GM23338 (cell line): ENCODE measurements at regions not wholly inside any gene's neighbourhood (a gene's known extent, or its start where the extent isn't known, plus 50 kb on each side); places are given as distances from the start of the nearest gene placed in this dataset.

Experiments used
- ATAC-seq: fragments of 200-7000 bp; cut with Tn5 transposase; 3 replicates; pipeline ENCODE4 v1.9.1; 2020
- DNase-seq: peaks from one replicate; pipeline ENCODE4 v3.0.0-alpha.2; 2015; ENCODE audit warnings: low spot score
- H2AFZ ChIP-seq: fragments of 200-600 bp; sonication (generic); 2 replicates; pipeline ENCODE4 v1.8.0; 2016; ENCODE audit warnings: antibody characterized with exemption, mild to moderate bottlenecking, moderate library complexity
- H3F3A ChIP-seq: fragments of 200-600 bp; sonication (generic); replicated peaks from 2 replicates; pipeline ENCODE4 v1.8.0; 2017; ENCODE audit warnings: antibody characterized with exemption, mixed run types, low read depth
- H3K27ac ChIP-seq: fragments of 200-600 bp; sonication (generic); 2 replicates; pipeline ENCODE4 v1.6.1; 2016; ENCODE audit warnings: low read depth
- H3K27me3 ChIP-seq: fragments of 200-600 bp; sonication (generic); 2 replicates; pipeline ENCODE4 v1.8.0; 2016; ENCODE audit warnings: mild to moderate bottlenecking, mixed run types, moderate library complexity; ENCODE audit not compliant: insufficient read depth
- H3K36me3 ChIP-seq: fragments of 200-600 bp; sonication (generic); 2 replicates; pipeline ENCODE4 v1.8.0; 2016; ENCODE audit warnings: mild to moderate bottlenecking; ENCODE audit not compliant: insufficient read depth
- H3K4me1 ChIP-seq: fragments of 200-600 bp; sonication (generic); 2 replicates; pipeline ENCODE4 v1.8.0; 2016; ENCODE audit warnings: mild to moderate bottlenecking, moderate library complexity; ENCODE audit not compliant: insufficient read depth
- H3K4me2 ChIP-seq: fragments of 200-600 bp; sonication (generic); 2 replicates; pipeline ENCODE4 v1.7.1; 2017; ENCODE audit warnings: mixed run types
- H3K4me3 ChIP-seq: fragments of 200-600 bp; sonication (generic); 2 replicates; pipeline ENCODE4 v1.6.1; 2016; ENCODE audit warnings: mixed run types
- H3K79me2 ChIP-seq: fragments of 200-600 bp; sonication (generic); replicated peaks from 2 replicates; pipeline ENCODE4 v1.8.0; 2017; ENCODE audit warnings: mild to moderate bottlenecking; ENCODE audit not compliant: insufficient read depth
- H3K9me2 ChIP-seq: fragments of 200-600 bp; sonication (generic); 2 replicates; pipeline ENCODE4 v1.8.0; 2017; ENCODE audit not compliant: insufficient read depth
- H4K20me1 ChIP-seq: fragments of 200-600 bp; sonication (generic); replicated peaks from 2 replicates; pipeline ENCODE4 v1.8.0; 2017; ENCODE audit warnings: mild to moderate bottlenecking; ENCODE audit not compliant: insufficient read depth
- H3K27ac Mint-ChIP-seq: 2 replicates; pipeline ENCODE4 v1.8.0; 2020; ENCODE audit warnings: inconsistent platforms, mild to moderate bottlenecking, moderate library complexity, mixed read lengths
- H3K27me3 Mint-ChIP-seq: 3 replicates; pipeline ENCODE4 v1.8.0; 2022; ENCODE audit warnings: low read depth, mild to moderate bottlenecking, moderate library complexity, mixed read lengths, inconsistent platforms; ENCODE audit not compliant: insufficient read depth, poor library complexity
- H3K36me3 Mint-ChIP-seq: 3 replicates; pipeline ENCODE4 v1.8.0; 2021; ENCODE audit warnings: low read depth, mild to moderate bottlenecking, inconsistent platforms, moderate library complexity, mixed read lengths
- H3K4me1 Mint-ChIP-seq: 3 replicates; pipeline ENCODE4 v1.8.0; 2020; ENCODE audit warnings: mild to moderate bottlenecking, inconsistent platforms, mixed read lengths
- H3K4me3 Mint-ChIP-seq: 3 replicates; pipeline ENCODE4 v1.8.0; 2021; ENCODE audit warnings: moderate library complexity, mild to moderate bottlenecking, inconsistent platforms, mixed read lengths
- H3K9me3 Mint-ChIP-seq: 3 replicates; pipeline ENCODE4 v1.8.0; 2020; ENCODE audit warnings: moderate library complexity, mild to moderate bottlenecking, inconsistent platforms, mixed read lengths
- CREB1 ChIP-seq: fragments of 250-450 bp; sonication (Bioruptor Pico); IDR thresholded peaks from 2 replicates; pipeline ENCODE4 v1.5.0; 2020; ENCODE audit warnings: low read depth, mild to moderate bottlenecking, moderate library complexity
- CTCF ChIP-seq, 2 experiments: fragments of 200-600 bp in 1 of 2; sonication (generic) in 1 of 2; conservative IDR thresholded peaks; 2 replicates each; pipeline versions ENCODE4 v1.5.1 to v1.6.1; 2016 to 2017; ENCODE audit warnings: antibody characterized with exemption in 2 of 2, low read depth in 2 of 2, mild to moderate bottlenecking in 2 of 2, moderate library complexity in 1 of 2
- ETS1 ChIP-seq: IDR thresholded peaks from 2 replicates; pipeline ENCODE4 v1.6.1; 2016; ENCODE audit warnings: antibody characterized with exemption
- EZH2 ChIP-seq: fragments of 200-600 bp; sonication (generic); IDR thresholded peaks from one replicate; pipeline ENCODE4 v1.8.0; 2017; ENCODE audit warnings: antibody characterized with exemption, mild to moderate bottlenecking, low read depth; ENCODE audit not compliant: unreplicated experiment
- EZH2phosphoT487 ChIP-seq: fragments of 200-600 bp; sonication (generic); IDR thresholded peaks from one replicate; pipeline ENCODE4 v1.8.1; 2018; ENCODE audit warnings: antibody characterized with exemption; ENCODE audit not compliant: unreplicated experiment
- JUNB ChIP-seq: IDR thresholded peaks from one replicate; pipeline ENCODE4 v1.6.1; 2016; ENCODE audit warnings: antibody characterized with exemption; ENCODE audit not compliant: unreplicated experiment
- NANOG ChIP-seq: IDR thresholded peaks from 2 replicates; pipeline ENCODE4 v1.6.1; 2016; ENCODE audit warnings: antibody characterized with exemption, borderline replicate concordance
- POLR2AphosphoS5 ChIP-seq: IDR thresholded peaks from 2 replicates; pipeline ENCODE4 v1.6.1; 2016; ENCODE audit warnings: antibody characterized with exemption, low read depth
- REST ChIP-seq: IDR thresholded peaks from one replicate; pipeline ENCODE4 v1.6.1; 2018; ENCODE audit warnings: antibody characterized with exemption; ENCODE audit not compliant: unreplicated experiment
- STAT1 ChIP-seq: IDR thresholded peaks from one replicate; pipeline ENCODE4 v1.6.1; 2016; ENCODE audit warnings: antibody characterized with exemption; ENCODE audit not compliant: unreplicated experiment
- ZNF114 ChIP-seq: fragments of 250-450 bp; sonication (Bioruptor Pico); IDR thresholded peaks from 2 replicates; pipeline ENCODE4 v1.5.0; 2020; ENCODE audit warnings: mild to moderate bottlenecking, moderate library complexity
- ZNF331 ChIP-seq: fragments of 250-450 bp; sonication (Bioruptor Pico); IDR thresholded peaks from 2 replicates; pipeline ENCODE4 v1.5.0; 2020; ENCODE audit warnings: low read depth, mild to moderate bottlenecking, moderate library complexity
- ZNF462 ChIP-seq: fragments of 250-450 bp; sonication (Bioruptor Pico); IDR thresholded peaks from 2 replicates; pipeline ENCODE4 v1.5.0; 2020; ENCODE audit warnings: mild to moderate bottlenecking, moderate library complexity

GRCh38 chr12:34291426-34291901 is 269.2 kb downstream of the ALG10 start:
- H3K79me2 ChIP-seq, result no peaks in the 10 kb centered on the region
- no peaks in the 10 kb centered on the region for H4K20me1 ChIP-seq
- Mint-ChIP-seq H3K4me3 (no peak overlapping the region), H3K9me3 (peaks cover 99% of the 10 kb centered on the region), H3K4me1 (no peaks in the 10 kb centered on the region), H3K36me3 (peaks cover 76% of the 10 kb centered on the region), H3K27me3 (peaks cover 15% of the 10 kb centered on the region), H3K27ac (no peak overlapping the region)
- H3F3A ChIP-seq, result no peaks in the 10 kb centered on the region
- H2AFZ ChIP-seq, result no peak overlapping the region
- H3K9me2 ChIP-seq, result no peaks in the 10 kb centered on the region
- no peak overlapping the region for H3K4me2 ChIP-seq
- H3K4me3 ChIP-seq, result no peak overlapping the region
- DNase-seq, result no peak
- no peaks in the 10 kb centered on the region; the same call in 1 of the 2 replicates for H3K36me3 ChIP-seq
- no peak for ATAC-seq
- no peak overlapping the region for H3K27ac ChIP-seq
- no peak for TF ChIP-seq CTCF (conservative IDR thresholded peaks at IDR 0.05; ENCODE audit: low read depth in 2 of 2)
- no peak for TF ChIP-seq REST
- no peak for TF ChIP-seq ZNF331
- no peak for TF ChIP-seq STAT1
- no peak for TF ChIP-seq ETS1
- no peak for TF ChIP-seq JUNB
- no peak for TF ChIP-seq EZH2
- TF ChIP-seq ZNF462, result no peak
- TF ChIP-seq NANOG, result no peak
- TF ChIP-seq POLR2AphosphoS5, result no peak
- no peak for TF ChIP-seq CREB1 (CRISPR knock-in tag)
- no peak for TF ChIP-seq EZH2phosphoT487
- no peak for TF ChIP-seq ZNF114 (CRISPR knock-in tag)
- H3K4me1 ChIP-seq, result no peaks in the 10 kb centered on the region
- no peaks in the 10 kb centered on the region for H3K27me3 ChIP-seq
